Mesodermal cell (in vitro differentiated cells): ENCODE measurements at regions not wholly inside any gene's neighbourhood (a gene's known extent, or its start where the extent isn't known, plus 50 kb on each side); places are given as distances from the start of the nearest gene placed in this dataset.

Experiments used
- H3K27ac ChIP-seq: 2 replicates; pipeline ENCODE4 v1.7.0; 2013; ENCODE audit warnings: mild to moderate bottlenecking, low read depth, low read length, moderate library complexity; ENCODE audit not compliant: severe bottlenecking
- H3K36me3 ChIP-seq: 2 replicates; pipeline ENCODE4 v1.7.1; 2013; ENCODE audit warnings: mild to moderate bottlenecking, low read length, moderate library complexity; ENCODE audit not compliant: control insufficient read depth, insufficient read depth
- H3K4me1 ChIP-seq: one replicate; pipeline ENCODE4 v1.7.1; 2013; ENCODE audit warnings: mild to moderate bottlenecking, low read length; ENCODE audit not compliant: insufficient read depth, control insufficient read depth, poor library complexity, severe bottlenecking
- H3K4me3 ChIP-seq: 2 replicates; pipeline ENCODE4 v1.7.0; 2013; ENCODE audit warnings: low read length, control low read depth, mild to moderate bottlenecking; ENCODE audit not compliant: insufficient read depth, poor library complexity, severe bottlenecking; ENCODE audit errors: extremely low read depth
- H3K9me3 ChIP-seq: 2 replicates; pipeline ENCODE4 v1.7.1; 2013; ENCODE audit warnings: mild to moderate bottlenecking, low read length, moderate library complexity; ENCODE audit not compliant: control insufficient read depth
- WGBS, 2 experiments: methylation state at CpG; one replicate each; pipeline ENCODE4 v1.1.5; 2013; ENCODE audit warnings: missing lambda C conversion rate in 2 of 2; ENCODE audit not compliant: insufficient coverage in 2 of 2; 5-methylcytosine and 5-hydroxymethylcytosine counted together

- 95% methylated on average over 4 of the region's 6 CpGs; no CpG with 5 or more reads in 1 of the 2 experiments for WGBS, 2 experiments
- Histone ChIP-seq H3K4me3 (no peak overlapping the region), H3K36me3 (no peaks in the 10 kb centered on the region), H3K4me1 (no peaks in the 10 kb centered on the region), H3K9me3 (no peaks in the 10 kb centered on the region), H3K27ac (no peak overlapping the region)
Measured at GRCh38 chr6:108766886-108767285, 81.3 kb upstream of the ARMC2 start.

GRCh38 chr6:108767418-108768165 lies 80.6 kb upstream of the ARMC2 start:
- Histone ChIP-seq H3K4me1 (no peaks in the 10 kb centered on the region), H3K27ac (no peak overlapping the region), H3K36me3 (no peaks in the 10 kb centered on the region), H3K4me3 (no peak overlapping the region), H3K9me3 (no peaks in the 10 kb centered on the region)
- WGBS, 2 experiments: 86 to 91% methylated on average over 7 of the region's 7 CpGs

DNA sequence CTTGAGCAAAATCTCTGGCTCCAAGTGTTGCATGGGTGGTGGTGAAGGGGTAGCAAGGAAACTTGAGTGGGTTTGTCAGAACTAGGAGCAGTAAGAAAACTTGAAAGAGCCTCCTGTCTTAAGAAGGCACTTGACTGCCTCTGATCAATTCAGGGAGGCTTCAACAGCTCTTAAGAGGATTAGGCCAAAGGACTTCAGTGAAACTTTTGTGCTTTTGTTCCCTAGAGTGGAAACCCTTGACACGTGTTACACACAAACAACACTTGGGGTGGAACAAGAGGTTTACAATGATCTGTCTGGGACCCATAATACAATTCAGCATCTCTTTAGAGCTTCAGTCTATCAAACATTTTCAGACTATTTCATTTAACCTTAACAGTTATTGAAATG lies 80.1 kb upstream of the ARMC2 start:
- H3K36me3 ChIP-seq: no peaks in the 10 kb centered on the region
- no peak overlapping the region for H3K4me3 ChIP-seq
- H3K27ac ChIP-seq: no peak overlapping the region
- no peaks in the 10 kb centered on the region for H3K9me3 ChIP-seq
- 100% methylated on average over 1 of the region's 1 CpG; no CpG with 5 or more reads in 1 of the 2 experiments for WGBS, 2 experiments
- no peaks in the 10 kb centered on the region for H3K4me1 ChIP-seq

DNA sequence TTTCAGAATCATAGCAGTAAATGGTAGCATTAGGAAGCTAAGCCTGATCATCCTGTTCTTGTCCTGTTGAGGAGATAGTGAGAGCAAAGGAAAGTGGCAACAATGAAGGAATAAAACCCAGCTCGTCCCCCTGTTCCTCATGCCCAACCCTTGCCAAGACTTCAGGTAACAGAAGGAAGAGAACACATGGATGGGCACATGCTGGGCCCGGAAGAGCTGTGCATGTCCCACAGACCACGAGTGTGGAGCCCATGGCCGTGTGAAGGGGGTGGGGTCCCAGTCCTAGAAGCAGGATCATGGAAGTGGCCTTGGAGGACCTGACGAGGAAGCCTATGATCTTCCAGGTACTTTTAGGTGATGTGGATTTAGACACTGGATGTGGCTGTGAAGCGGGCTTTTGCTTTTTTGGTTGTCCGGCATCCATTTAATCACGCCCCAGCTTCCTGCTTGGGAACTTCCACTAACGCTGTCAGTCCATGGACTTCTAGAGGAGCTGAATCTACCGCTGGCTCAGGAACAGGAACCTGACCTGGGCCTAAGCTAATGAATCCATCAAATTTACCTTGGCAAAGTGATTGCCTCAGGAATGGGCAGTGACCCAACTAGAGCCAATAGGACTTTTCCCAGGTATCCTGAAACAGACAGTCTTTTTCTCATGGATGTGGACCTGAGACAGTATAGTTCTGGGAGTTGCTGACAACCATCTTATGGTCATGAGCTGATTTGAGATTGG lies 79.3 kb upstream of the ARMC2 start:
- H3K36me3 ChIP-seq: no peaks in the 10 kb centered on the region
- H3K27ac ChIP-seq: no peak overlapping the region
- WGBS, 2 experiments: 87 to 93% methylated on average over 8 to 9 of the region's 10 CpGs
- H3K9me3 ChIP-seq: no peaks in the 10 kb centered on the region
- H3K4me1 ChIP-seq: no peaks in the 10 kb centered on the region
- no peak overlapping the region for H3K4me3 ChIP-seq

GRCh38 chr6:108771421-108771820 lies 76.8 kb upstream of the ARMC2 start:
- WGBS, 2 experiments: 50 to 100% methylated on average over 1 of the region's 1 CpG
- H3K4me3 ChIP-seq: no peak overlapping the region
- H3K4me1 ChIP-seq: no peaks in the 10 kb centered on the region
- H3K27ac ChIP-seq: no peak overlapping the region
- no peaks in the 10 kb centered on the region for H3K36me3 ChIP-seq
- no peaks in the 10 kb centered on the region for H3K9me3 ChIP-seq

DNA sequence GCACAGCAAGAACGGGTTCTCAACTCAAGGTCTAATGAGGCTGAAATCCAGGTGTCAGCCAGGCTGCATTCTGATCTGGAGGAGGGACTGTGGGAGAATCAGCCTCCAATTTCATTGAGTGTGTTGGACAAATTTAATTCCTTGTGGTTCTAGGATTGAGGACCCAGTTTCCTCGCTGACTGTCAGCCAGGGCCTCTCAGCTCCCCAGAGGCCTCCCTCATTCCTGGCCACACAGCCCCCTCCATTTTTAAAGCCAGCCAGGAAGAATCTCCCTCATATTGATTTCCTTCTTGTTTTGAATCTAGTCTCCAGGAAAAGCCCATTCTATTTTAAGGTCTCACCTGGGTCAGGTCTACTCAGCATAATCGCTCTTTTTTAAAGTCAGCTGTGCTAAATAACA lies 73.7 kb upstream of the ARMC2 start:
- no peak overlapping the region for H3K27ac ChIP-seq
- no peaks in the 10 kb centered on the region for H3K4me1 ChIP-seq
- H3K36me3 ChIP-seq: no peaks in the 10 kb centered on the region
- H3K4me3 ChIP-seq: no peak overlapping the region
- H3K9me3 ChIP-seq: no peaks in the 10 kb centered on the region
- 50 to 93% methylated on average over 1 to 2 of the region's 3 CpGs for WGBS, 2 experiments

- Histone ChIP-seq H3K36me3 (no peaks in the 10 kb centered on the region), H3K9me3 (no peaks in the 10 kb centered on the region), H3K4me1 (peaks cover 5% of the 10 kb centered on the region), H3K27ac (no peak overlapping the region), H3K4me3 (no peak overlapping the region)
- 85 to 89% methylated on average over 4 of the region's 5 CpGs for WGBS, 2 experiments
Measured at GRCh38 chr6:108777536-108777935, 70.7 kb upstream of the ARMC2 start.

DNA sequence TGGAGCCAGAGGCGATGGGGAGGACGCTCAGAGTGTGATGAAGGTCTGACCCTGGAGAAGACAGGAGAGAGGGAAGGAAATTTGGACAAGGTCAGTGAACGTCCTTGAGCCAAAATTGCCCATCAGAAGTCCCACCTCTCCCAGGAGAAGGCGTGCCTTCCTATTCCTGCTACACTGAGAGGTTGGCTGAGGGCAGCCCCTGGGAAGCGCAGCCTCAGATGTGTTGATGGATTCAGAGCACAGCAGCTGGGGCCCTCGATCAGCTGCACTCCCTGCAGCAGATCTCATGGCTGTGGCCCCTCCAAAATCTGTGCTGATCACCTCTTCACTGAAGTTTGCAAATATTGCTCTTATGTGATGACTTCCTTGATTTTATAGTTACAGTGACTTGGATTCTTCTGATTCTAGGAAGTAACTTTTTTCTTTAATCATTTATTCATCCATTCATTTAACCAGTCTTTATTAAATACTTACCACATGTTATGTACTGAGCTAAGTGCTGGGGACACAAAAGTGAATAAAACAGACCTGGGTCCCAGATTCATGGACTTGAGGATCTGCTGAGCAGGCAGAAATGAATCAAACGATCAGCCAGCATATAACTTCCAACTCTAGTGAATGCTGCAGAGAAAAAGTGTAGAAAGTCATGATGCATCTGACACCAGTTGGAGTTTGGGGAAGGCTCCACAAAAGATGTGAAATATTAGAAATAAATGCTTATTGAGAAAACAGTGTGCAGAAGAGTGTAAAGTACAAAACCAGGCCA lies 69.6 kb upstream of the ARMC2 start:
- Histone ChIP-seq H3K4me1 (peaks cover 5% of the 10 kb centered on the region), H3K27ac (no peak overlapping the region), H3K4me3 (no peak overlapping the region), H3K36me3 (no peaks in the 10 kb centered on the region), H3K9me3 (no peaks in the 10 kb centered on the region)
- 79 to 84% methylated on average over 5 to 6 of the region's 7 CpGs for WGBS, 2 experiments

GRCh38 chr6:108779536-108780275 lies 68.5 kb upstream of the ARMC2 start:
- Histone ChIP-seq H3K9me3 (no peaks in the 10 kb centered on the region), H3K4me3 (no peak overlapping the region), H3K36me3 (no peaks in the 10 kb centered on the region), H3K27ac (no peak overlapping the region), H3K4me1 (peaks cover 5% of the 10 kb centered on the region)
- 69 to 86% methylated on average over 3 to 4 of the region's 6 CpGs for WGBS, 2 experiments

- 93 to 94% methylated on average over 2 to 3 of the region's 6 CpGs for WGBS, 2 experiments
- Histone ChIP-seq H3K9me3 (no peaks in the 10 kb centered on the region), H3K27ac (no peak overlapping the region), H3K36me3 (no peaks in the 10 kb centered on the region), H3K4me3 (no peak overlapping the region), H3K4me1 (peaks cover 5% of the 10 kb centered on the region)
Measured at GRCh38 chr6:108780784-108781183, 67.4 kb upstream of the ARMC2 start.
